GM19397 (cell line): ENCODE measurements at regions not wholly inside any gene's neighbourhood (a gene's known extent, or its start where the extent isn't known, plus 50 kb on each side); places are given as distances from the start of the nearest gene placed in this dataset.
"Not testable (repeated sequence)": the region's sequence is repeated elsewhere in the genome, so short reads cannot be mapped to it uniquely, and the experiment has no call there.

Experiments
- ATAC-seq: cut with Tn5 transposase; IDR thresholded peaks from one replicate; pipeline ENCODE4 v1.9.1; 2021; ENCODE audit warnings: mild to moderate bottlenecking, moderate library complexity; ENCODE audit not compliant: unreplicated experiment

- ATAC-seq = not testable (repeated sequence)
These were observed 189.4 kb downstream of the TTC6 start for GRCh38 chr14:37784827-37785223.

- ATAC-seq = not testable (repeated sequence)
These were observed 189.9 kb downstream of the TTC6 start for GRCh38 chr14:37785298-37785697.

- not testable (repeated sequence) for ATAC-seq
These were observed 190.7 kb downstream of the TTC6 start for GRCh38 chr14:37786114-37786625.

GRCh38 chr14:37787879-37788494 lies 192.6 kb downstream of the TTC6 start:
- no peak for ATAC-seq

- ATAC-seq = no peak
These were observed 196.1 kb downstream of the TTC6 start for GRCh38 chr14:37791384-37792036.

- ATAC-seq = no peak
These were observed 196.7 kb downstream of the TTC6 start for GRCh38 chr14:37792124-37792523.

GRCh38 chr14:37796703-37797416 lies 201.4 kb downstream of the TTC6 start:
- no peak for ATAC-seq

- no peak for ATAC-seq
These were observed 202.2 kb downstream of the TTC6 start for GRCh38 chr14:37797675-37798074.

GRCh38 chr14:37807722-37808121 lies 212.3 kb downstream of the TTC6 start:
- no peak for ATAC-seq

- ATAC-seq = no peak
These were observed 214.8 kb downstream of the TTC6 start for GRCh38 chr14:37810094-37810801.

GRCh38 chr14:37813732-37814131 lies 218.3 kb downstream of the TTC6 start:
- no peak for ATAC-seq

GRCh38 chr14:37816135-37816534 lies 220.7 kb downstream of the TTC6 start:
- ATAC-seq = no peak

GRCh38 chr14:37816743-37817295 lies 221.4 kb downstream of the TTC6 start:
- ATAC-seq = no peak

- ATAC-seq = no peak
These were observed 224.0 kb downstream of the TTC6 start for GRCh38 chr14:37819155-37820015.

GRCh38 chr14:37820810-37821209 lies 225.4 kb downstream of the TTC6 start:
- not testable (repeated sequence) for ATAC-seq

GRCh38 chr14:37824939-37825712 lies 229.7 kb downstream of the TTC6 start:
- no peak for ATAC-seq

- no peak for ATAC-seq
These were observed 231.4 kb downstream of the TTC6 start for GRCh38 chr14:37826869-37827268.

- no peak for ATAC-seq
These were observed 234.8 kb downstream of the TTC6 start for GRCh38 chr14:37830271-37830670.

- no peak for ATAC-seq
These were observed 238.8 kb downstream of the TTC6 start for GRCh38 chr14:37834275-37834674.
